Activated CD4-positive, alpha-beta memory T cell treated with anti-CD3 and anti-CD28 coated beads, Interleukin-2, amount 10 ng/mL, durations not matched to agents 7 days and 5 days (primary cell): ENCODE measurements at regions not wholly inside any gene's neighbourhood (a gene's known extent, or its start where the extent isn't known, plus 50 kb on each side); places are given as distances from the start of the nearest gene placed in this dataset.

Experiments
- CTCF ChIA-PET: fragments of 350-600 bp; sonication (Branson Sonifier 250); formaldehyde crosslinking; loops from one replicate; lab custom pipeline; 2021; ENCODE audit warnings: antibody characterized with exemption, inconsistent platforms; lab: Charles Lee
- POLR2A ChIA-PET: fragments of 350-600 bp; sonication (Branson Sonifier 250); formaldehyde crosslinking; loops from one replicate; lab custom pipeline; 2021; ENCODE audit warnings: antibody characterized with exemption; lab: Charles Lee
- DNase-seq: peaks from one replicate; pipeline ENCODE4 v3.0.0-alpha.2; 2020
- H3K27ac Mint-ChIP-seq: one replicate; pipeline ENCODE4 v1.8.0; 2021; ENCODE audit warnings: mild to moderate bottlenecking, mixed read lengths
- H3K27me3 Mint-ChIP-seq: one replicate; pipeline ENCODE4 v1.8.0; 2021; ENCODE audit warnings: mixed read lengths
- H3K36me3 Mint-ChIP-seq: one replicate; pipeline ENCODE4 v1.8.0; 2021; ENCODE audit warnings: low read depth, mixed read lengths
- H3K4me1 Mint-ChIP-seq: one replicate; pipeline ENCODE4 v1.8.0; 2021; ENCODE audit warnings: mixed read lengths
- H3K4me3 Mint-ChIP-seq: one replicate; pipeline ENCODE4 v1.8.0; 2021; ENCODE audit warnings: mild to moderate bottlenecking, mixed read lengths
- H3K9me3 Mint-ChIP-seq: one replicate; pipeline ENCODE4 v1.8.0; 2021; ENCODE audit warnings: mixed read lengths

DNA sequence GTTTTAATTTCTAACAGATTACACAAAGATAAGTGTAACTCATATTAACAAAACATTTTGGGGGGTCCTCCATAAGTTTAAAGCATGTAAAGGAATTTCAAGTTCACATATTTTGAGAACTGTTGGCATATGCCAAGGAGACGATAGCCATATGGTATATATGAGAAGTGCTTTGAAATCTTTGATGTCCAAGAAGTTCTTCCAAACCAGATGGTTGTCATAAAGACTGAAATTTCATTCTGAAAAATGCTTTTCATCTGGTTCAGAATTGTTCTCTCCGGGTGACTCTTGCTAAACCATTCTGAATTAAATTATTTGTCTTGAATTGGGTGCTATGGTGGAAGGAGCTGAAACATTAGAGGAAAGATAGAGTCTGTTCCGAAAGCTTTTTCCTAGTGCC lies 513.0 kb upstream of the AKR1E2 start:
- Mint-ChIP-seq H3K27me3 (peaks cover 2% of the 10 kb centered on the region), H3K4me1 (no peaks in the 10 kb centered on the region), H3K36me3 (no peaks in the 10 kb centered on the region), H3K9me3 (no peaks in the 10 kb centered on the region), H3K4me3 (no peak overlapping the region), H3K27ac (no peak overlapping the region)
- ChIA-PET CTCF (no interaction called here), POLR2A (no interaction called here)
- DNase-seq = no peak

DNA sequence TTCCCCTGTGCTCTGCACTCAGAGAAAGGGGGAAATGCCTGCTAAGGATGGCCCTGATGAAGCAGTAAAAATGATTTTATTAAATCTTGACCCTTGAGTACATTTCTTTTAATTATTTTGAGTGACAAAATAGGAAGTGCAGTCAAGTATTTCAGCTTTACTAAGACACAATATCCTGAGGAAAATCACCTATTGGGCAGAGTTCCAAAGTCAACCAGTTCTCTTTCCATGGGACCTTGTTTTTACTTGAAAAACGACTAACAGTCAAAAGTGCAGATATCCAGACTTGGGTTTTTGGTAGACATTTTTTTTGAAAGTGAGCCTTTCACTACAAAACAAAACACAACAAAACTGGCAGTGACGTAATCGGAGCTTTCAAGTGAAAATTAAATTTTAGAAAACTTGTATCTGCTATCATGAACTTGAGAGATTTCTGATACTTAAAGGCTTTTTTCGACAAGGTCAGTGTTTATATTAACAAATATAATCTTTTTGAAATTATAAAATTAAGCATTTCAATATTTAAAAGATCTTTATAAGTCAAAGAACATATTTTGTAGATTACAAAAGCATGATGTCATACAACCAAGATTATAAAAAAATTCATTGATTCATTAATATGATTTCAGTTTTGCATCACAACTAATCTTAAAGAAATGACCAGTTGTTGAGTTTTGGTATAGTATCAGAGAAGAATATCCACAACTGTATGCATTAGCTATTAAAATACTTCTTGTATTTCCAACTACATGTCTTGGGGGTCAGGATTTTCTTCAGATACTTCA lies 513.8 kb upstream of the AKR1E2 start:
- no peaks in the 10 kb centered on the region for H3K9me3 Mint-ChIP-seq
- CTCF ChIA-PET = no interaction called here
- no peak for DNase-seq

DNA sequence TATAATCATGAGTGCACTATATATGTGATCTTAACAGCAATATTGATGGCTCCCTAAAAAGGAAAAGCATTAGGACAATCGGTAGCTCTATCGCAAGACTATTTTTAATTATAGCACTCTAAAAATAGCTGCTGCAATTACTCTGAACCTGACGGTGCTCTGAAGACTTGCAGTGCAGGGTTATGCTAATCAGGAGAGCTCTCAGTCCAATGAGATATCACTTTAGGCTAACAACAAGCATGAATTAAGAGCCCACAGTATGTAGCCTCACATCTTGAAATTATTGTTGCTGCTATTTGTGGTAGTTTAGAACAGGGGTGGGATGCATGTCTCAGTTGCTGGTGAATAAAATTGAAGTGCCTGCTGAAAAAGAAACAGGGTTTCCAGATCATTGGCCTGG lies 515.8 kb upstream of the AKR1E2 start:
- no peak for DNase-seq
- POLR2A ChIA-PET = no interaction called here
- H3K36me3 Mint-ChIP-seq = no peaks in the 10 kb centered on the region

More for the DNA sequence above, 513.8 kb upstream of the AKR1E2 start:
- Mint-ChIP-seq H3K27me3 (peaks cover 2% of the 10 kb centered on the region), H3K4me3 (no peak overlapping the region), H3K4me1 (no peaks in the 10 kb centered on the region), H3K36me3 (no peaks in the 10 kb centered on the region), H3K27ac (no peak overlapping the region)
- POLR2A ChIA-PET = no interaction called here

DNA sequence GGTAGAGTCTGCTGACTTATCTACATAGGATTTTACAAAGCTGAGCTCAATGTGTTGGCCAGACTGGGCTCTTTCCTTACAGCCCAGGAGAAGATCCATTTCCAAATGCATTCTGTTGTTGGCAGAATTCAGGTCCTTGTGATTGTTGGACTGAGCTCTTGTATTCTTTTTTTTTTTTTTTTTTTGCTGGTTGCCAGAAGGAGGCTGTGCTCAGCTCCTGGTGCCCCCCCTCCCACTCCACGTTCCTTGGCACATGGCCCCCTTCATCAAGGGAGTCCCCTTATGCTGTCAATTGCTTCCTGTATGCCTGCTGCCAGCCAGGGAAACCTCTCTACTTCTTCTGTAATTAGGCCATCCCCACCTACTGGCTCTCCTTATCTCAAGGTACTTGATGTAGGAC lies 518.1 kb upstream of the AKR1E2 start:
- ChIA-PET POLR2A (no interaction called here), CTCF (interaction anchor here (0.7 kb wide), 1 partner anchor 105 kb away, joined by 4 read pairs; no protein-coding TSS in a partner anchor)
- Mint-ChIP-seq H3K27ac (no peak overlapping the region), H3K4me3 (no peak overlapping the region), H3K27me3 (no peaks in the 10 kb centered on the region), H3K4me1 (no peaks in the 10 kb centered on the region), H3K9me3 (no peaks in the 10 kb centered on the region), H3K36me3 (no peaks in the 10 kb centered on the region)
- no peak for DNase-seq

More for the DNA sequence above, 515.8 kb upstream of the AKR1E2 start:
- Mint-ChIP-seq H3K4me1 (no peaks in the 10 kb centered on the region), H3K9me3 (no peaks in the 10 kb centered on the region), H3K27me3 (peaks cover 2% of the 10 kb centered on the region), H3K4me3 (no peak overlapping the region), H3K27ac (no peak overlapping the region)
- CTCF ChIA-PET = no interaction called here

DNA sequence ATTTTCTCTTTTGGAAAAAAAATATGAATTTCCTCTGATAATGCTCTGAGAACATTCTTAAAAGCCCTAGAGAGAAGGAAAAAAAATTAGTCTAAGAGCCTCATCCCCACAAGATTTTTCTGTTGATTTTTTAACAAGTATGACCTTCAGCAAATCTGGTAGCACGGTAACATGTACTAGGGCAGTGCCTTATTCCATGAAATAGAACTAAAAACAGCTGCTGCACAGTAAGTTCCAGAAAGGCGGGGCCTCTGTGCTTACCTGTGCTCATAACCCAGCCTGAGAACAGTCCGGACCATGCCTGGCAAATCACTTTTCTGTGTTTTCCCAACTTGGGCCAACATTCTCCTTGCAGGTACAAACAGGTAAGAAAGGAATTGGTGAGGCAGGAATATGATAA lies 519.1 kb upstream of the AKR1E2 start:
- Mint-ChIP-seq H3K9me3 (no peaks in the 10 kb centered on the region), H3K27ac (no peak overlapping the region), H3K36me3 (no peaks in the 10 kb centered on the region), H3K4me3 (no peak overlapping the region), H3K4me1 (no peaks in the 10 kb centered on the region), H3K27me3 (no peaks in the 10 kb centered on the region)
- ChIA-PET POLR2A (no interaction called here), CTCF (no interaction called here)
- DNase-seq = no peak

DNA sequence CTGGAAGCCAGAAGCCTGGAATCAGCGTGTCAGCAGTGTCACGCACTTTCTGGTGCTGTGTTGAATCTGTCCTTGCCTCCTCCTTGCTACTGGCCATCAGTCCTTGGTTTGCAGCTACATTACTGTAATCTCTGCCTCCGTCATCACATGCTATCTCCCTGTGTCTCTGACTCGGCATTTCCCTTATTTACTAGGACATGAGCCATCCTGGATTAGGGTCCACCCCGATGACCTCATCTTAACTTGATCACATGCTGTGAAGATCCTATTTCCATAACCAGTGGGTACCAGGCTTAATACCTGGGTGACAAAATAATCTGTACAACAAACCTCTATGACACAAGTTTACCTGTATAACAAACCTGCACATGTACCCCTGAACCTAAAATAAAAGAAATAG lies 518.0 kb upstream of the KLF6 start:
- ChIA-PET CTCF (interaction anchor here (1.2 kb wide), 1 partner anchor 12 kb away, joined by 3 read pairs; no protein-coding TSS in a partner anchor), POLR2A (no interaction called here)
- Mint-ChIP-seq H3K27me3 (no peaks in the 10 kb centered on the region), H3K36me3 (no peaks in the 10 kb centered on the region), H3K27ac (no peak overlapping the region), H3K9me3 (no peaks in the 10 kb centered on the region), H3K4me1 (no peaks in the 10 kb centered on the region), H3K4me3 (no peak overlapping the region)
- DNase-seq = no peak

DNA sequence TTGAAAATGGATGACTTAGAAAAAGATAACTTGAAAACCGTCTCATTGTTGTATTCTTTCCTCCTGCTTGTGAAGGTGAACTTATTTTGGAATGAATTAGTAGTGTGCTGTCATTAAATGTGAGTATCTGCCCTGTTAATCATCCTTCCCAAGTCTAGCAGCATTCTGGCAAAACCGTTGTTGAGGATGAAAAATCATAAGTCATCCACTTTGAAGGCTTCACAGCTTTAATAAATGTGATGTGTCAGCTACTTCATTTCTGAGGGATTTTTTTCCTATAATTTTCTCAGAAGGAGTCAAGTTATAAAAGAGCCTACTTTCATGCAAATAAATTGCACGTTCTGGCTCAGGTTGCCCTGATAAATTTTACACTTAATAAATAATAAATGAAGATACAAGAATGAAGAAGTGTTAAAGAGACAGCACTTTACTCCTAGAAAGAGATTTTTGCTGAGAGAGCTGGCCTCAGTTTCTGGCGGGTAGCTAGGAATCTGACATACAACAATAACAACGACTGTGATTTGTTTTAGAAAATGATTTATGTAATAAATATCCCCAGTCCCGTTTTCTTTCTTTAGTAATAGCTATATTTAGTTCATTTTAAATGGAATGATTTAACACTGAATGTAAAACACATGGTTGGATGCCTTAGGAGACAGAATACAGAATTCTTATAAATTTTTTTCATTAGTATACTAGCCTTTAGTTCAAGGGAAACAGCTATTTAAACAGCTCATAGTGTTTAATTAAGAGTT lies 516.5 kb upstream of the KLF6 start:
- Mint-ChIP-seq H3K9me3 (no peaks in the 10 kb centered on the region), H3K27ac (no peak overlapping the region), H3K36me3 (no peaks in the 10 kb centered on the region), H3K4me1 (no peaks in the 10 kb centered on the region), H3K4me3 (no peak overlapping the region), H3K27me3 (no peaks in the 10 kb centered on the region)
- ChIA-PET POLR2A (no interaction called here), CTCF (interaction anchor here (1.2 kb wide), 1 partner anchor 13 kb away, joined by 3 read pairs; no protein-coding TSS in a partner anchor)
- DNase-seq = no peak

DNA sequence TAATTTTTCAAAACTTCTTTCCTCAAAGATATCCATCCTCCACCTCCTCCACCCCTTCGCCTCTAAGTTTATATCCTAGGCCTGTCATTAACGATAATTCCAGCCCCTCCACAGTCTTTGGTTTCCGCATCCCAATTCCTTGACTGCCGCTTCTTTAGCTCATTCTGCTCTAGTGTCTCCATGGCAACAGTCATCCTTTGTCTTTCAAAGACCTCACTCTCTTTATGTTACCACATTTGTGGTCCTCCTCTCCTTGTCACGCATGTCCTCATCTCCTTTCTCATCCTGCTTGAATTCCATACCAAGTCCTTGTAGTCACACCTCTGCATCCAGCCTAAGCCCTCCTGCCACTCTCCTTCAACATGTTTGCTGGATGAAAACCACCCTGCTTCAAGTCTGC lies 511.2 kb upstream of the KLF6 start:
- ChIA-PET POLR2A (no interaction called here), CTCF (no interaction called here)
- DNase-seq = no peak
- H3K4me1 Mint-ChIP-seq = no peaks in the 10 kb centered on the region
- H3K27me3 Mint-ChIP-seq = no peaks in the 10 kb centered on the region
- no peaks in the 10 kb centered on the region for H3K36me3 Mint-ChIP-seq
- no peak overlapping the region for H3K27ac Mint-ChIP-seq
- H3K4me3 Mint-ChIP-seq = no peak overlapping the region
- no peaks in the 10 kb centered on the region for H3K9me3 Mint-ChIP-seq

DNA sequence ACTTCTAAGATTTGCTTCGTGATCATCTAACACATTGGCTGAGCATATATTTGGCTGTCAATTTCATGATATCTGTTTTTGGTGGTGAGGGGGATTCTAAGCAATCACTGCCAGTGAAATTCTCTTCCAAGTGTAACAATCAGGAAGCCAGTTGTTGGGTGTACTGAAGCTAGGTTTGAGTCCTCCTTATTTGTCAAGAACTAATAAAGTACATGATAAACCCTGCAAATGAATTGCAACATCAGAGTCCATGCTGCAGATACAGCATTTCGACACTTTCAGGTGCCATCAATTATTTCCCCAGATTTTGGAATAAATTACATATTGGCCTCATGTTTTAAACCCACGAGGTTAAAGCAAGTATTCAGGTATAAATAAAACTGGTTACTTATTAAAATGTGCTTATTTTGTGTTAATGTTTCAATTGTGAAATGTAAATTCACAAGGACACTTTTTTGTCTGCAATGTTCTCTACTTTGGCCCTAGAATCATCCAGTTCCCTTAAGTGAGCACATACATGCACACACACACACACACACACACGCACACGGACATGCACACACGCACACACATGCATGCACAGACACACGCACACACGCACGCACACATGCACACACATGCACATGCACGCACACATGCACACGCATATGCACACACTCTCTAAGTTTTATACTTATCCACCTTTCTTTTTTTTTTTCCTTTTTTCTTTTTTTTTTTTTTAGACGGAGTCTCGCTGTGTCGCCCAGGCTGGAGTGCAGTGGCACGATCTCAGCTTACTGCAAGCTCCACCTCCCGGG lies 510.2 kb upstream of the KLF6 start:
- H3K27ac Mint-ChIP-seq = no peak overlapping the region
- H3K36me3 Mint-ChIP-seq = no peaks in the 10 kb centered on the region
- POLR2A ChIA-PET = no interaction called here
- H3K9me3 Mint-ChIP-seq = no peaks in the 10 kb centered on the region
- no peaks in the 10 kb centered on the region for H3K4me1 Mint-ChIP-seq
- CTCF ChIA-PET = no interaction called here
- DNase-seq = no peak
- no peak overlapping the region for H3K4me3 Mint-ChIP-seq
- no peaks in the 10 kb centered on the region for H3K27me3 Mint-ChIP-seq

DNA sequence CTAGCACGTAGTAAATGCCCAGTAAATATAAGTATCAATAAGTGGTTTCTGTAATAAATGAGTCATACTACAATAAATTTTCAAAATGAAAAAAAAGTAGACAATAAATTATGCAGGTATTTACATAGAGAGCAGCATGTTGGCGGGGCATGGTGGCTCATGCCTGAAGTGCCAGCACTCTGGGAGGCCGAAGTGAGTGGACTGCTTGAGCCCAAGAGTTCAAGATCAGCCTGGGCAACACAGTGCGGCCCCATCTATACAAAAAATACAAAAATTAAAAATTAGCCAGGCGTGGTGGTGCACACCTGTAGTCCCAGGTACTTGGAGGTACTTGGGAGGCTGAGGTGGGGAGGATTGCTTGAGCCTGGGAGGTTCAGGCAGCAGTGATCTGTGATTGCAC lies 509.3 kb upstream of the KLF6 start:
- Mint-ChIP-seq H3K9me3 (no peaks in the 10 kb centered on the region), H3K4me3 (no peak overlapping the region), H3K36me3 (no peaks in the 10 kb centered on the region), H3K27me3 (no peaks in the 10 kb centered on the region), H3K27ac (no peak overlapping the region), H3K4me1 (no peaks in the 10 kb centered on the region)
- POLR2A ChIA-PET = no interaction called here
- CTCF ChIA-PET = no interaction called here
- DNase-seq = no peak

DNA sequence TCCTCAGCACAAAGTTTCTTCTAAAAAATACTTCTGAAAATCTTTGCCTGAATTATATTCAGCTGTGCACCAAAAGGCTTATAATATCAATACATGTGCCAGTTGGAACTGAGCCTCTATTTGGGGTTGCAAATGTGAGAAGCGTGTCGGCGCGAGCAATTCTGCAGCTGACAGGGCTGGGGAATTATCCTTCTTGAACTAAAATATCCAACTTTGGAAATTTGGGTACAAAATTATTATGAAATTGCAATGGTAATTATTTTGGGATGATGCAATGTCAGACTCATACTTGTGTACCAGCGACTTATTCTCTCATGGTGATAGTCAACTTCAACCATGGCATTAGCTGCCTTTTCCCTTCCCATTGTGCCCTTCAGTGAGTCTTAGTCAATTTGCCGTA lies 507.0 kb upstream of the KLF6 start:
- H3K27me3 Mint-ChIP-seq = no peaks in the 10 kb centered on the region
- POLR2A ChIA-PET = no interaction called here
- H3K27ac Mint-ChIP-seq = no peak overlapping the region
- H3K36me3 Mint-ChIP-seq = no peaks in the 10 kb centered on the region
- no peaks in the 10 kb centered on the region for H3K9me3 Mint-ChIP-seq
- no peak overlapping the region for H3K4me3 Mint-ChIP-seq
- CTCF ChIA-PET = no interaction called here
- no peaks in the 10 kb centered on the region for H3K4me1 Mint-ChIP-seq
- DNase-seq = no peak

DNA sequence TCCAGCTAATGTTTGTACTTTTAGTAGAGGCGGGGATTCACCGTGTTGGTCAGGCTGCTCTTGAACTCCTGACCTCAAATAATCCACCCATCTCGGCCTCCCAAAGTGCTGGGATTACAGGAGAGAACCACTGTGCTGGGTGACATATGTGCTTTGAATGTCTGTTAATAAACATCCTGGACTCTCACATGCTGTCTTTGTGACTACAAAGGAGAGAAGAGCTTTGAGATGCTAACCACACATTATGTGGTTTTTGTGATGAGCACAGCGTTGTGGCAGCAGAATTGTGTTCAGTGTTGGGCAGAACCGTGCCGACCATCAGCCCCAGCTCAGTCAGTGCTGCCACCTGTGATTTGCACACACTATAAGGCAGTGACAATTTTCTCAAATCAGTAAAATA lies 500.1 kb upstream of the KLF6 start:
- CTCF ChIA-PET = no interaction called here
- no peak overlapping the region for H3K4me3 Mint-ChIP-seq
- POLR2A ChIA-PET = no interaction called here
- H3K27ac Mint-ChIP-seq = no peak overlapping the region
- no peaks in the 10 kb centered on the region for H3K9me3 Mint-ChIP-seq
- peaks cover 15% of the 10 kb centered on the region for H3K4me1 Mint-ChIP-seq
- no peak for DNase-seq
- H3K36me3 Mint-ChIP-seq = no peaks in the 10 kb centered on the region
- no peaks in the 10 kb centered on the region for H3K27me3 Mint-ChIP-seq
